SK-N-MC (cell line): ENCODE measurements at regions not wholly inside any gene's neighbourhood (a gene's known extent, or its start where the extent isn't known, plus 50 kb on each side); places are given as distances from the start of the nearest gene placed in this dataset.

ENCODE experiments used
- EZH2 ChIP-seq: fragments of 200-600 bp; sonication (generic); IDR thresholded peaks from one replicate; pipeline ENCODE4 v1.6.1; 2017; ENCODE audit warnings: antibody characterized with exemption
- POLR2AphosphoS5 ChIP-seq: IDR thresholded peaks from 2 replicates; pipeline ENCODE4 v1.6.1; 2012; ENCODE audit warnings: mild to moderate bottlenecking, low read depth, low read length, borderline replicate concordance

DNA sequence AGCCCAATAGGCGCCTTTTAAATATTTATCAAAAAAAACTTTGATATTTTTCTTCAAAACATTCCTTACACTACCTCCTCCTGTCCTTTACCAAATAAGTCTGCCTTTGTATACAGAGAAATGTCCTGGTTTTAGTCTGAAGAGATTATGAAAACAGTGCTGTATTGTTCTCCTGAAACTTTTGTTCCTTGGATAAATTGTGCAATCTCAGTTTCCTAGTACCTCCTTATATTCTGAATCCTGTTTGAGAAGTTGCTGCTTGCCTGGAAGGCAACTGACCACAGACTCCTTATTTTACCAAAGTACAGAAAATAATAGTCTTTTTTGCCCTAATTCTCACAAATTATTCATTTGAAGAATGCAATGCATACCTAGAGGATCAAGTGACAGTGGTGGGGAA is 349.5 kb downstream of the EPHA7 start:
- TF ChIP-seq POLR2AphosphoS5 (no peak), EZH2 (no peak)
